HL-60 (cell line): ENCODE measurements at regions not wholly inside any gene's neighbourhood (a gene's known extent, or its start where the extent isn't known, plus 50 kb on each side); places are given as distances from the start of the nearest gene placed in this dataset.

Experiments
- DNase-seq, 2 experiments: peaks; one replicate each; pipeline ENCODE4 v3.0.0-alpha.2; 2010 to 2020; ENCODE audit warnings: low read depth in 1 of 2, low spot score in 1 of 2
- H3K27ac ChIP-seq: fragments of 250-450 bp; sonication (Bioruptor Pico); replicated peaks from 2 replicates; pipeline ENCODE4 v1.5.1; 2020; ENCODE audit warnings: mild to moderate bottlenecking, moderate library complexity
- H3K27me3 ChIP-seq: fragments of 250-450 bp; sonication (Bioruptor Pico); 2 replicates; pipeline ENCODE4 v1.5.1; 2021; ENCODE audit warnings: mild to moderate bottlenecking, moderate library complexity; ENCODE audit not compliant: insufficient read depth, poor library complexity, severe bottlenecking
- H3K4me3 ChIP-seq: replicated peaks from 2 replicates; pipeline ENCODE4 v1.5.1; 2011; ENCODE audit warnings: mild to moderate bottlenecking, control low read depth, low read length; ENCODE audit not compliant: insufficient read depth
- GABPA ChIP-seq: IDR thresholded peaks from 2 replicates; pipeline ENCODE4 v1.6.1; 2012; ENCODE audit warnings: low read depth
- POLR2AphosphoS5 ChIP-seq: IDR thresholded peaks from 2 replicates; pipeline ENCODE4 v1.6.1; 2012; ENCODE audit warnings: low read depth
- SPI1 ChIP-seq: IDR thresholded peaks from 2 replicates; pipeline ENCODE4 v1.6.1; 2012; ENCODE audit warnings: low read depth, mild to moderate bottlenecking, borderline replicate concordance
- TF ChIP-seq, protein P1 (sequence below): IDR thresholded peaks from 2 replicates; pipeline ENCODE4 v1.6.1; 2012; ENCODE audit warnings: low read depth; ENCODE audit not compliant: insufficient replicate concordance
- TF ChIP-seq, protein P2 (sequence below): IDR thresholded peaks from one replicate; pipeline ENCODE4 v1.5.1; 2011; ENCODE audit warnings: low read length, control low read depth, inconsistent platforms; ENCODE audit not compliant: insufficient read depth

DNA sequence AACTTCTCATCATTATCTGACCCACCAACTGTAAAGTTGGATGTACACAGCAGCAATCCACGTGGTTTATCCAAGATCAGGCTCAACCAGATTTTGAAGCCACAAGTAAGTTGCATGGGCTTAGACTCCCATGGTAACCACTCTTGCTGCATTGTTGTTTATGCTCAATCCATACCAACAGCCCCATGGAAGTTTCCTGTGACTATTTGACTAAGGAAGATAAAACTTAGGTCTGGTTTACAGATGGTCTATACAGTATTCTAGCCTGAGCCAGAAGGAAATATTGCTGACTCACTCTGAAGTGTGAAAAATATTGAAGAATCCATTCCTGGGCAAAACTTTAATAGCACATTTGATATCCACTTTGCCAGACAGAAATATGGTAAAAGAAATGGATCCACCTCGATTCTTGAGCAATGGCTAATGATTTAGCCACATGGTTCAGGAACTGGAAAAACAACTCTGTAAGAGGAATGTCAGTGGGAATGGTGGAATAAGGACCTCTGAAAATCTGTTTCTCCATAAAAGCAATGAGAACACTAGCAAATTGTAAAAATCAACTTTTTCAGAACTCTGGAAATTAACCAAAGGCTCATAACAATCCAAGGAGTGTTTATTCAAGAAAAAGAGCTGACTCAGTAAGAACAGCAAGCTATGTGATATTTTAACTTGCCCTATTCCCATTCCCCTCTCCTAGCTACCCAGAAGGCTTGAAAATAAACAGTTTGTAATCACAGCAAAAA is 162.9 kb upstream of the STT3B start:
- Histone ChIP-seq H3K27ac (no peak overlapping the region), H3K27me3 (no peaks in the 10 kb centered on the region), H3K4me3 (no peak overlapping the region)
- no peak for DNase-seq
- TF ChIP-seq POLR2AphosphoS5 = no peak
- TF ChIP-seq, protein P1, sequence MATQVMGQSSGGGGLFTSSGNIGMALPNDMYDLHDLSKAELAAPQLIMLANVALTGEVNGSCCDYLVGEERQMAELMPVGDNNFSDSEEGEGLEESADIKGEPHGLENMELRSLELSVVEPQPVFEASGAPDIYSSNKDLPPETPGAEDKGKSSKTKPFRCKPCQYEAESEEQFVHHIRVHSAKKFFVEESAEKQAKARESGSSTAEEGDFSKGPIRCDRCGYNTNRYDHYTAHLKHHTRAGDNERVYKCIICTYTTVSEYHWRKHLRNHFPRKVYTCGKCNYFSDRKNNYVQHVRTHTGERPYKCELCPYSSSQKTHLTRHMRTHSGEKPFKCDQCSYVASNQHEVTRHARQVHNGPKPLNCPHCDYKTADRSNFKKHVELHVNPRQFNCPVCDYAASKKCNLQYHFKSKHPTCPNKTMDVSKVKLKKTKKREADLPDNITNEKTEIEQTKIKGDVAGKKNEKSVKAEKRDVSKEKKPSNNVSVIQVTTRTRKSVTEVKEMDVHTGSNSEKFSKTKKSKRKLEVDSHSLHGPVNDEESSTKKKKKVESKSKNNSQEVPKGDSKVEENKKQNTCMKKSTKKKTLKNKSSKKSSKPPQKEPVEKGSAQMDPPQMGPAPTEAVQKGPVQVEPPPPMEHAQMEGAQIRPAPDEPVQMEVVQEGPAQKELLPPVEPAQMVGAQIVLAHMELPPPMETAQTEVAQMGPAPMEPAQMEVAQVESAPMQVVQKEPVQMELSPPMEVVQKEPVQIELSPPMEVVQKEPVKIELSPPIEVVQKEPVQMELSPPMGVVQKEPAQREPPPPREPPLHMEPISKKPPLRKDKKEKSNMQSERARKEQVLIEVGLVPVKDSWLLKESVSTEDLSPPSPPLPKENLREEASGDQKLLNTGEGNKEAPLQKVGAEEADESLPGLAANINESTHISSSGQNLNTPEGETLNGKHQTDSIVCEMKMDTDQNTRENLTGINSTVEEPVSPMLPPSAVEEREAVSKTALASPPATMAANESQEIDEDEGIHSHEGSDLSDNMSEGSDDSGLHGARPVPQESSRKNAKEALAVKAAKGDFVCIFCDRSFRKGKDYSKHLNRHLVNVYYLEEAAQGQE = no peak
- TF ChIP-seq GABPA = no peak
- TF ChIP-seq, protein P2, sequence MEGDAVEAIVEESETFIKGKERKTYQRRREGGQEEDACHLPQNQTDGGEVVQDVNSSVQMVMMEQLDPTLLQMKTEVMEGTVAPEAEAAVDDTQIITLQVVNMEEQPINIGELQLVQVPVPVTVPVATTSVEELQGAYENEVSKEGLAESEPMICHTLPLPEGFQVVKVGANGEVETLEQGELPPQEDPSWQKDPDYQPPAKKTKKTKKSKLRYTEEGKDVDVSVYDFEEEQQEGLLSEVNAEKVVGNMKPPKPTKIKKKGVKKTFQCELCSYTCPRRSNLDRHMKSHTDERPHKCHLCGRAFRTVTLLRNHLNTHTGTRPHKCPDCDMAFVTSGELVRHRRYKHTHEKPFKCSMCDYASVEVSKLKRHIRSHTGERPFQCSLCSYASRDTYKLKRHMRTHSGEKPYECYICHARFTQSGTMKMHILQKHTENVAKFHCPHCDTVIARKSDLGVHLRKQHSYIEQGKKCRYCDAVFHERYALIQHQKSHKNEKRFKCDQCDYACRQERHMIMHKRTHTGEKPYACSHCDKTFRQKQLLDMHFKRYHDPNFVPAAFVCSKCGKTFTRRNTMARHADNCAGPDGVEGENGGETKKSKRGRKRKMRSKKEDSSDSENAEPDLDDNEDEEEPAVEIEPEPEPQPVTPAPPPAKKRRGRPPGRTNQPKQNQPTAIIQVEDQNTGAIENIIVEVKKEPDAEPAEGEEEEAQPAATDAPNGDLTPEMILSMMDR = no peak
- no peak for TF ChIP-seq SPI1

DNA sequence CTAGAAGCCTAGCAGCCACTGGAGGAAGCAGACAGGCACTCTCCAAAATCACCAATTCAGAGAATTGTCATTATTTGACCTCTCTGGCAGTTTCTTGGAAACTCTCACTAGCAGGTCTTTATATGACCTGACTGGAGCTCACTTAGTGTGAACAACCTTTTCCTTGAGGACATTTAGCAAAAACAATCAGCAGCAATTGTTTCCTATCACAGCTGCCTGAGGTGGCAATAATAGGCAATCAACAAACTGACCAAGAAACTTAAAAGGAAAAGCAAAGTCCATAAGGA is 162.4 kb upstream of the STT3B start:
- DNase-seq = no peak
- Histone ChIP-seq H3K27ac (no peak overlapping the region), H3K27me3 (no peaks in the 10 kb centered on the region), H3K4me3 (no peak overlapping the region)
- TF ChIP-seq, protein P2 = no peak
- TF ChIP-seq POLR2AphosphoS5 (no peak), GABPA (no peak), SPI1 (no peak)
- TF ChIP-seq, protein P1 = no peak

DNA sequence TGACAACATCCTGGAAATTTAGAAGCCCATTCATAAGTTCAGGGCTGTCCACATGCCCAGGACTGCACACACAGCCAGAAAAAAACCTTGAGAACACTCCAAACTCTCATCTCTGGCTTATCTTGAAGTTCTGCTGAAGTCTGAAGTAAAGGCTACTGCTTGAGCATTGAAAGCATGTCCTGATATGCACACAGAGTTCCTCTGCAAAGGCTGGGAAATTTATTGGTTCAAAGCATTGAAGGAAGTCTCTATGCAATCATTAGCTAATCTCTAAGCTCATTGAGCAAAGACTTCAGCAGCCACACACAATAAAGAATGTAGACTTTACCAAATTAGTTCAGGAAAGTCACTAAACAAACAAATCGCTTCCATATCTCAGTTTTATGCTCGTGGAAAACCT is 162.0 kb upstream of the STT3B start:
- no peak overlapping the region for H3K27ac ChIP-seq
- TF ChIP-seq POLR2AphosphoS5 (no peak), SPI1 (no peak), GABPA (no peak)
- TF ChIP-seq, protein P2 = no peak
- TF ChIP-seq, protein P1 = no peak
- no peaks in the 10 kb centered on the region for H3K27me3 ChIP-seq
- no peak for DNase-seq
- no peak overlapping the region for H3K4me3 ChIP-seq
